ENCODE measurements at regions not wholly inside any gene's neighbourhood (a gene's known extent, or its start where the extent isn't known, plus 50 kb on each side); places are given as distances from the start of the nearest gene placed in this dataset.

DNA sequence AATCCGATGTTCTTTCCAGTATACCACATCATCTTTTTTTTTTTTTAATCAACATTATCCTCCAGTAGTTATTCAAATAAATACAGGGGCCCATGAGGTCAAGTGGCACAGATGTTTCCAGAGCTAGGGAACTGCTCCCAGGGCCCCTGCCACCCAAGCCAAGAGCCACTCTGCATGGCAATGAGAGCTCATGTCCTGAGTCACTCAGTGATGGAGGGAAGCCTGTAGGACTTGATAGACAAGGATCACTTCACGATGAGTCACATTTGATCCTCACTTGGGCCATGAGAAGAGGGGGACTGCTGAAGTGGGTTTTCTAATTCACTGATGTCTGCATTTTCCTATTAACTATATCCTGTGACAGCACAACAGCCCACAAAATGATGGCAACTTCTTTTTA lies 127.0 kb upstream of the PKDCC start:
- in situ Hi-C loops (cut with HindIII; ENCODE audit: low pct_unique_long_range_greater_than_20kb, low sequenced_read_pairs): no loop called here
- DNase-seq (ENCODE audit: low read depth, low spot score): no peak

DNA sequence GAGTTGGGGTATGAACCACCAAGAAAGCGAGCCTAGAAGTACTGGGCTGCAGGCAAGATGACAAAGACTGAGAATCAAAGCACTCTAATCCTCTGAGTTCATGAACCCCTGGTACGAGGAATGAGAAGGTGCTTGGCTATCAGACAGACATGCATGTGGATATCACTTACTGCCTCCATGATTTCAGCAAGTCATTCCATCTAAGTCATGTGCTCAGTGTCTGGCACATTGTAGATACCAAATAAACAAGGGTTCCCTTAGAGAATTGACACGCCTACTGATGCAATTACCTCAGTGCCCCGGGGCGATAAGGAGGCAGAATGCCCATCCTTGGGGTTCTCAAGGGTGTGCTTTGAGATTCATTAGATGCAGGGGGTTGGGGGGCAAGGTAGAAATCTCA lies 125.6 kb upstream of the PKDCC start:
- in situ Hi-C loops (cut with HindIII; ENCODE audit: low pct_unique_long_range_greater_than_20kb, low sequenced_read_pairs): no loop called here
- peak; percentile 74 for DNase-seq (ENCODE audit: low read depth, low spot score)

DNA sequence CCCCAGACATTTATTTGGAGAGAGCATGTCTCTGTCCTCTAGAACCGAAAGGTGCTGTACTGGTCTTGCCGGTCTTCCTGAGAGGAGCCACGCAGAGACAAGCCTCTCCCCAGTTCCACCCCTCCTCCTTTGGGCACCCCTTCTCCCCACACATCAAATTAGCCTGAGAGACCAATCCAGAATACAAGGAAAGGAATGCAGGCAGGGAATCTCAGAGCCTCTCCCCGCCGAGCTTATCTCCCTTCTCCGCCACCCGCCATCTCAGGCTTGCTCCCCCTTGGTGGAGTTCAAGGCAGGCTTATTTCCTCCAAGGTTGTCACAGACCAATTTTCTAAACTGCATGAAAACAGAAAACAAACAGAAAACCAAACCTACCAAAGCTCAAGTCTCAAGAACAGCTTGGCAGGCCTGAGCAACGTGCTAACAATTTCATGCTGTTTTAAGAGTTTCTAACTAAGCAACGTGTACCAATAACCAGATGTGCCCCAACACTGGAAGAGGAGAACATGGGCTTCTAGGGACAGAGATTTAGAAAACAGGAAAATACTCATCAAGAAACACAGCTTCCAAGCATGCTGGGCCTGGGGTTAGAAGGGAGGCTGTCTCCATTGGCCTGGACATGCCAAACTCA lies 124.5 kb upstream of the PKDCC start:
- in situ Hi-C loops (cut with HindIII; ENCODE audit: low pct_unique_long_range_greater_than_20kb, low sequenced_read_pairs): no loop called here

DNA sequence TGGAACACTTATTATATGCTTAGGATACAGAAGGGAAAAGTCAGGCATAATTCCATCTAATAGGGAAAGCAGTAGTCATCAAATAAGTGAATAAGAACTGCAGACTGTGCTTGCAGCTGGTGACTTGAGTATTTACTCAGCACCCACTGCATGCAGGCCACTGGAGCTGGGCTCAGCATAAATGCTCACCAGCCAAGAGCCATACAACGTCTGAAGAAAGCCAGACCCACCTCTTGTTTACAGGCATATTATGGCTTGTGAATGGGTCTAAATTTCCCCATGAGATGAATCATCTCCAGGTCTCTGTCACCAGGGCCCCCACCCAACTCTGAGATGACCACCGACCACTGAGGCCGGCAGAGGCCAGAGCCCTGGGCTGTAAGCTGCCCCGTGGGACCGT lies 123.8 kb upstream of the PKDCC start:
- in situ Hi-C loops (cut with HindIII; ENCODE audit: low pct_unique_long_range_greater_than_20kb, low sequenced_read_pairs): no loop called here
- DNase-seq (ENCODE audit: low read depth, low spot score): no peak

More for the DNA sequence above, 124.5 kb upstream of the PKDCC start:
- DNase-seq (ENCODE audit: low read depth, low spot score): no peak

DNA sequence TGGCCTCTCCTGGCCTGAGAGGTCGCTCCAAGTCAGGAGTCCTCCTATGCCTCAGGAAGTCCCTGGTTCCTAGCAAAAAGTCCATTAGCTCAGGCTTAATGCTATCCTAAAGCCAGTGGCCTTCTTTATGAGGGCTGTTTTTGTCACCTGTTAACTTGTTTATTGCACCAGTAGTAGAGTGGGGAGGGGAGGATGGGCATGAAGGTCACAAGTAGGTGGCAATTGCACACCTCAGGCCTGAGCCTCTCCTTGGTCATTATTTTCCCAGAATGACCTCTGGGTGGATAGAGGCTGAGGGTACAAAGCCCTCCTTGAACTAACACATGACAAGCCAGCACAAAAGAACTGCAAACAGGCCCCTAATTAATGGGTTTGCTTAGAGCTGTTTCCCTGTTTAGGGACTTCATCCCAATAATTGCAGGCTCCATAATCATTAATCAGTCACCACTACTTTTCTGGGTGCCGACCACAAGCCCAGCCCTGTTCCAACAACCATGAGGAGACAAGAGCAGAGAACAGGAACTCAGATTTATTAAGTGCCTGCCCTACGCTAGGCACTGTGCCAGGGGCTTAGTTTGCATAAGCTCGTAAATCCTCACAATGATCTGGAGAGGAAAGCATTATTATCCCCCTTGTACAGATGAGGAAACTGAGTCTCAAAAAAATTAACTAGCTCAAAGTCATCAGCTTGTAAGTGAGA lies 123.0 kb upstream of the PKDCC start:
- in situ Hi-C loops (cut with HindIII; ENCODE audit: low pct_unique_long_range_greater_than_20kb, low sequenced_read_pairs): no loop called here
- no peak for DNase-seq (ENCODE audit: low read depth, low spot score)

DNA sequence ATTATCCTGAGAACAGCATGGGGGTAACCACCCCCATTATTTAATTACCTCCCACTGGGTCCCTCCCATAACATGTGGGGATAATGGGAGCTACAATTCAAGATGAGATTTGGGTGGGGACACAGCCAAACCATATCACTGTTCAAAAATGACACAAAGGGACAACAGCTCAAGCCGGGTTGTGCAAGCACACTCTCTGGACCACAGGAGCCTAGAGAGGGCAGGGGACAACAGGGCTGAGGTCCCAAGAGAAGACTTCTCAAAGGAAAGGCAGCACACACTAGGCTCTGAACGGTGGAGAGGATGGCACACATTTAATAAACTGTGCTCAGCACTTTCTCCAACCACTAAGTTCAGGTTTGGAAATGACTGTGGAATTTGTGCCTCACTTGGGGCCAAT lies 122.1 kb upstream of the PKDCC start:
- in situ Hi-C loops (cut with HindIII; ENCODE audit: low pct_unique_long_range_greater_than_20kb, low sequenced_read_pairs): no loop called here
- DNase-seq (ENCODE audit: low read depth, low spot score): no peak

DNA sequence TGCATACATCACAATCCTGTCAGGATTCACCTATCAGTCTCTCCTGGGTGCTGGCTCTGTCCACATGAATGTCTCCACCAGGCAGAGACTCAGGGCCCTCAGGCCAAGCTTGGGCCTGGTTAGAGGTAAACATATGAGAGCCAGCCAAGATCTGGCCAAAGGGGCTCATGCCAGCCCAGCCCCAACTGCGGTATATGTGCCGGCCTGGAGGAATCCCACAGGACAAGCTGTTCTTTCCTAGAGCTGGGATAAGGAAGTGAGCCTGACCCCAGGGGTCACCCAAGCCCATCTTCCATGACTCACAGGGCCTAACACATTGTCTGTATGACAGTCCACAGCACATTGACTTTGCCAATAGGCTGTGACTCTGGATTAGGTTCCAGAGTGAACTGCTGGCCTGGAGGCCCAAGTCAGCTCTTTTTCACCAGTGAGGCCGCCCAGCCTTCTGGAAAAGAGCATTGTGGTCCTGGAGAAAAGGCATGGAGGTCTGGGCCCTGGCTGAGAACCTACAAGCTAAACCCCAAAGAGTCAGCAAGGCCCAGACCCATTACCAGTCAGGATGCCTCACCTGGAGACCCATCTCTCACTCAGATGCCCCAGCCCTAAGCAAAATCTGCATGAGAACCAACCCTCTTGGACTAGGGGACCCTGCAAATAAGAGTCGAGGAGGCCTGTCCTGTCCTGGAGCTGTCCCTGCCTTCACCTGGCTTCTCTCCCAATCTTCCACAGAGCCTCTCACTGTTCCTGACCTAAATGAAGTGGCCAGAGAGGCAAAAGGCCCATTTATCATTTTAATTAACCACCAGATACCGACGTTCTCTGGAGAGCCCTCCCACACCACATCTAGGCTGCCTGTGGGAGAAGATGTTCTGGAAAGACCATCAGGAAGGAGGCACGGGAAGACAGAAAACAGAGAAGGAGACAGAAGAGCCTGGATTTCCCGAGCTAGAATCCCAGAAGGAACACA lies 120.9 kb upstream of the PKDCC start:
- DNase-seq (ENCODE audit: low read depth, low spot score): no peak
- in situ Hi-C loops (cut with HindIII; ENCODE audit: low pct_unique_long_range_greater_than_20kb, low sequenced_read_pairs): no loop called here

DNA sequence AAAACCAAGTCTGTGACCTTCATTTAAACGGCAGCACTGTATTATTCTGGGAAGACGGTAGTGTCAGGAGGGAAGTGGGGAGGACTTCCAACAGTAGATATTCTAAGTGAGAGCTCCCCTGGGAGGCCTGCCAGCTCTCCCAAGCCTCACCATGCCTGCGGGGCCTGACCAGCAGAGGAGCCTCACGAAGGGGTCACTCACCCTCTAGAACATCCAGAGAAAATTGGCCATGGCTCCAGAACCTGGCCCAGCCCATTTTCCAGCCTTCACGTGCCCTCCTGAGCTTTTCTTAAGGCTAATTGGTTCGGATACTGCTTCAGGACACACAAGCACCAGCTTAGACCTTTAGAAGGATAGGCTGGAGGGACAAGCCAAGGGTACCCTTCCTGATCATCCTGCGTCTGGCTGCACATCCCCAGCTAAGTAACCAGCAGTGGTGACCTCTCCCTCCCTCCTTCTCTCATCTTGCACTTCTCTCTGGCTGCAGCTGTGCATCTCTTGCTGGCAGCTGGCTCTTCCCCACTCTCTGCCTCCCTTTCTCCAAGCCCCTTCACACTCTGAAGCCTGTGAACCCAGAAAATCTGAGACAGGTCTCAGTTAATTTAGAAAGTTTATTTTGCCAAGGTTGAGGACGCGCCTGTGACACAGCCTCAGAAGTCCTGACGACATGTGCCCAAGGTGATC lies 120.1 kb upstream of the PKDCC start:
- DNase-seq (ENCODE audit: low read depth, low spot score): no peak
- in situ Hi-C loops (cut with HindIII; ENCODE audit: low pct_unique_long_range_greater_than_20kb, low sequenced_read_pairs): no loop called here

DNA sequence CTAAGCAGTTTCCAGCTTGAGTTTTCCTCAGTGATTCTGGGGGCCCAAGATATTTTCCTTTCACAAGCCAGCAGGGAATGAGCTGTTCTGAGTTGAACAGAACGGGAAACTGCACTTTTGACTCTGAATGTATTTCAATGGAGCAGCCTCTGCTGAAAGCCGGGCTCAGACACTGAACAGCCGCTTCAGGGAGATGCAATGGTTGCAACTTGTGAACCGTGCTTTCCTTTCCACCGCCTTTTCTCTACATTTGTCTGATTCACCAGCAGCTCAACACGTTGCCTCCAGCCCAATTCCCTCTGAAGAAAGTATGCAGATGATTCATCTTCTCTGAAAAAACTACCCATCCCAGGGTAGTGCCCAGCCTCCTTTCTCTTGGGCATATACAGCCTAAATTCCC lies 119.3 kb upstream of the PKDCC start:
- DNase-seq (ENCODE audit: low read depth, low spot score): no peak
- in situ Hi-C loops (cut with HindIII; ENCODE audit: low pct_unique_long_range_greater_than_20kb, low sequenced_read_pairs): no loop called here

DNA sequence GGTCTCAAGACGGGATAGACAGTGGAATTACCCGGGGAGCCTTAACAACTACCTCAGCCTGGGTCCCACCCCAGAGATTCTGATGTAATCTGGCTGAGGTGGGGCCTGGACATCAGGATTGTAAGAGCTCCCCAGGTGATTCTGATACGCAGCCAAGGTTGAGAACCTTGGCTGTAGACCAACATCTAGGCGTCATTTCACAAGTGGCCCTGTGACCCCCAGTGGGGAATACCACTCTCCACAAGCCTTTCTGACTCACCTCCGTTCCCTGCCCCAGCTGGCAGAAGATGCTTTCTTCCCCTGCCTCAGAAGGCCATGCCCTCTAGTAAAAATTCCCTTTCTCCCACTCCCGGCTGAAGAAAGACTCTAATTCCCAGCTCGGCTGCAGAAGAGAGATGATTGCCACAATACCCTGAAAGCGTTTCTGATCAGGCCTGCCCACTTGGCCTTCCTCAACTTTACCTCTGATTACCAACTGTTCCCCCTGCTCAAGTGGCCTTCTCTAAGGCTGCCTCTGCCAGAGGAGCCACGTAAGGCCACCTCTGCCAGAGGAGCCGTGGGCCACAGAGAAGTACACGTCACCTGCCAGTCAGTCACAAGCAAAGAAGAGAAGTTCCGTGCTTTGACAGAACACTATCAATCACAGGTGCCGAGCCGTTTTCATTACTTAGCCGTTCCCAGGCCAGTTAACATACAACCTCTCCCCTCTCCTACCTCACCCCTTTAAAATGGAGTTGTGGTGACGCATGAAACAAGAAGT lies 116.8 kb upstream of the PKDCC start:
- in situ Hi-C loops (cut with HindIII; ENCODE audit: low pct_unique_long_range_greater_than_20kb, low sequenced_read_pairs): no loop called here
- no peak for DNase-seq (ENCODE audit: low read depth, low spot score)

DNA sequence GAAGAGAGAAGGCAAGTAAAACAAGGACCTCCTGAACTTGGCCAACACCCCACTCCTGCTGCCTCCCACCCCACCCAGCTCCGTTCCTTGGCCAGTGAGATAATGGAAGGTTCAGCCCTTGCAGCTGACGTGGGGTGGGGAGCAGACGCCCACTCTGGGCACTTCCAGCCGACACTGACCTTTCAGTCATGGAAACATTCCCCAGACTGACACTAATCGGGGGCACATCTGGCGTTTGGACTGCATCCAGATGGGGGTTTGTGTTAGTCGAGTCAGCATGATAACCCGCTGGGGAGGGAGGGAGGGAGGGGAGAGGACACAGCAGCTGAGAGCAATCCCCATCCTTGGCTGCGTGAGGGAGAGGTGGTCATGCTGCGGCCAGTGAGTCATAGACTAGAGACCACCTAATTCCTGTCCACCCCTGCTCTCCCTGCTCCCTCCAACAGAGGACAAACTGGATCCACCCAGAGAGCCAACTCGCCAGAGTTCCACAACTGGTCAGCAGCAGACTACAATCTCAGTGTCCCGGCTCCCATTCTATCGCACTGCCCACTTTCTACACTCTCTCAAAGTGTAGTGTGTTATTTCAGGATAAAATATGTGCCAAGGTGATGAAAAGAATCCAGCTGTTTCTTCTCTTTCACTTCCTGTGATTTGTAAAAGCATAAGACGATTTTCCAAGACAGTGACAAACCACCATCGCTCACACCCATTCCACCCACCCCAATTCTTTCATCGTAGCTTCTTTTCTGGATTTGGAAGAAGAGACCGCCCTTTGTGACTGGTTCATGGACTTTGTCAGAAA lies 115.4 kb upstream of the PKDCC start:
- DNase-seq (ENCODE audit: low read depth, low spot score): no peak
- in situ Hi-C loops (cut with HindIII; ENCODE audit: low pct_unique_long_range_greater_than_20kb, low sequenced_read_pairs): no loop called here

DNA sequence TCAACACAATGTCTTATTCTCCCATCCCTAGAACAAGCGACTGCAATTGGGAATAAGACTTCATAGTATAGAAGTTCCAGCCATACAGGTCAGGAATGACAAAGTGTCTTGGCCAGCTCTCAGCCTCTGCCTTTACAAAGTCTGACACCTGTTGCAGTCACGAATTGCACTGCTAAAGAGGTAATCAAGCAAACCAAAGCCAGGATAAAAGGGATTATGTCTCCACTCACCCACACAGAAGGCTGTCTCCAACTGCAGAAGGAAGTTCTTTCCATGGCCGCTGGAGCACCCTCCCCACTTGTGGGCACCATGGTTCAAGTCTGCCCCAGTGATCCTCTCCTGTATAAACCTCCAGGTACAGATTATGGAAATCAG lies 114.8 kb upstream of the PKDCC start:
- in situ Hi-C loops (cut with HindIII; ENCODE audit: low pct_unique_long_range_greater_than_20kb, low sequenced_read_pairs): no loop called here
- DNase-seq (ENCODE audit: low read depth, low spot score): no peak

DNA sequence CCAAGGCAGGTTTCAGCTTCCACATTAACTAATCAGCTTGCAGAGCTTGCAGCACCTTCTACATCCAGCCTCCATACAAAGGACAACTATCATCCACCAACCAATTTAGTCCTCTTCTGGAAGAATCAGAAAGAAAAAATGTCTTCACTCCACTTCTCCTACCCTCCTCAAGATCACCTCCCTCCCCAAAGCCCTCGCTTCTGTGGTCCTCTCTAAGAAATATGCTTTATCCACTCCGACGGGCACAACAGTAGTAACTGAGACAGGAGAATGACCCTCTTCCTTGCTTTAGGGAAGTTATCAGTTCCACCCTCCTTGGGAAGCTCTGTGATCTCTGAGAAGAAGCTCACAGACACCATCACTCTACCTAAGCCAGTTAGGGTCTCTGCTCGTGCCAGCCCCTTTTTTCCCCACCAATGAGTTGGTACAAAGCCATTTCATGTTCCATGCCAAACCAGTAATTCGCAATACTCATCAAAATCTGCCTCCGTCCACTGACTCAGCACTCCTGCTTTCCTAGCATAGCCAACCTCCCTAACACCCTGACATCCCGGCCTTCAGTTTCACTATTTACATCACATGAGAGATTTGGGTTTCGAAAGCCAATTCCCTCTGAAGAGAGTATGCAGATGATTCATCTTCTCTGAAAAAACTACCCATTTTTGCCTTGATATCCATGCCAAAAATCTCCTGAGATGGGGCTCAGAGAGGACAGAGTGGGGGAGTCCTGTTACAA lies 114.1 kb upstream of the PKDCC start:
- peak; percentile 49 for DNase-seq (ENCODE audit: low read depth, low spot score)
- in situ Hi-C loops (cut with HindIII; ENCODE audit: low pct_unique_long_range_greater_than_20kb, low sequenced_read_pairs): no loop called here

DNA sequence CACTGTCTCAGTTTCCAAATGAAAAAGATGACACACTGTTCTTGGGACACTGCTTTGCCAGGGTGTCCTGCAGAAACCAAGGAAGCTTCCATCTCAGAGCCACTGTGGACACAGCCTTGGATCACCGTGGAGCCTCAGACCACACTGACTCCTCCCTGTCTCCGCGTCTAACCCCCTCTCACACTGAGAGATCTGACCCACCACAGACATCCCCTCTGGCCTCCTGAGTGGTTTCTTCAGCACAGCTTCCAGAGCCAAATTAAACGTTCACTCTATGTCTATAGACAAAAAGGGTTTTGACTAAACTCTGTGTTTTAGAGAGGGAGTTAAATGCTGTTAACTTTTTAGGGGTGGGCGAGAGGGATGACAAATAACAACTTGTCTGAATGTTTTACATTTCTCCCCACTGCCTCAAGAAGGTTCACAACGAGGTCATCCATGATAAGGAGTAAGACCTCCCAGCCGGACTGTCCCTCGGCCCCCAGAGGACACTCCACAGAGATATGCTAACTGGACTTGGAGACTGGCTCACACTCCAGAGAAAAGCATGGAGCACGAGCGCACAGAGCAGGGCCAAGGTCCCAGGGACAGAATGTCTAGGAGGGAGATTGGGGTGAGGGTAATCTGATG lies 113.4 kb upstream of the PKDCC start:
- DNase-seq (ENCODE audit: low read depth, low spot score): no peak
- in situ Hi-C loops (cut with HindIII; ENCODE audit: low pct_unique_long_range_greater_than_20kb, low sequenced_read_pairs): no loop called here

DNA sequence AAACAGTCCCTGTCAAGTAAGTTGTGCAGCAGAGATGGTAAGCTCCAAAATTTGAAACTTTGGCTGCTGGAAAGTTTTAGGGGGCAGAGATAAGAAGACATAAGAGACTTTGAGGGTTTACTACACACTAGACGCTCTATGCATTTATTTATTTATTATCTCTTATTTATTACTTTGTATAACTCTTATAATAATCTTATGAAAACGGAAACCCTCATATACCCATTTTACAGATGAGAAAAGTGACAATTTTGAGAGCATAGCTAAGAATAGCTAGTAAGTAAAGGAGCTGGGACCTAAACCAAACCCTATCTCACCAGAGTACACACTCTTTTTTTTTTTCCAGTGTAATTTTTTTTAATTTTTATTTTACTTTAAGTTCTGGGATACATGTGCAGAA lies 112.8 kb upstream of the PKDCC start:
- DNase-seq (ENCODE audit: low read depth, low spot score): no peak
- in situ Hi-C loops (cut with HindIII; ENCODE audit: low pct_unique_long_range_greater_than_20kb, low sequenced_read_pairs): no loop called here

DNA sequence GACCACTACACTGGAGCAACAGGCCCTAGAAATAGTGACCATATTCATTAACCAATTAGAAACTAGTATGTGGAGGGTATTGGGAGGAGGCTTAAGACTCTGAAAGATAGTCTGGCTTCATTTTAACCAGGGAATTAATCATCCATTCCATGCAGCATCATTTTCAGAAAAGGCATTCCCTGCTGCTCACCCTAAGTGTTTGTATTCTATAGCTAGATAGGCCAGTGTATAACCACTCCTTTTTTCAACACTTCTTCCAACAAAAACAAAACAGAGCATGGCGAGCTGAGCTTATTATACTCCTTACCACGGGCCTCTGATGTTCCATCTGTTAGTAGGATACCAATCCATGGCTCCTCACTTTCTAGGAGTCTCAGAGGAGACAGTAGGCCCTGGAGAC lies 112.0 kb upstream of the PKDCC start:
- in situ Hi-C loops (cut with HindIII; ENCODE audit: low pct_unique_long_range_greater_than_20kb, low sequenced_read_pairs): no loop called here
- DNase-seq (ENCODE audit: low read depth, low spot score): no peak
